ACHN (cell line): ENCODE measurements at regions not wholly inside any gene's neighbourhood (a gene's known extent, or its start where the extent isn't known, plus 50 kb on each side); places are given as distances from the start of the nearest gene placed in this dataset.
"Not testable (repeated sequence)": the region's sequence is repeated elsewhere in the genome, so short reads cannot be mapped to it uniquely, and the experiment has no call there.

ENCODE experiments used
- DNase-seq: peaks from one replicate; pipeline ENCODE4 v3.0.0-alpha.2; 2015
- in situ Hi-C: cut with HindIII; loops from 2 replicates; pipeline ENCODE4 v1.10.0; 2017; ENCODE audit warnings: low sequenced_read_pairs, low pct_ligation_motif_present, low pct_unique_long_range_greater_than_20kb

GRCh38 chr1:22196041-22196440 lies 53.1 kb upstream of the WNT4 start:
- in situ Hi-C loops, result no loop called here
- no peak for DNase-seq

GRCh38 chr1:22196641-22197040 lies 53.7 kb upstream of the WNT4 start:
- DNase-seq, result no peak
- in situ Hi-C loops, result no loop called here

- in situ Hi-C loops, result no loop called here
Measured at GRCh38 chr1:22197644-22198043, 54.7 kb upstream of the WNT4 start.

DNA sequence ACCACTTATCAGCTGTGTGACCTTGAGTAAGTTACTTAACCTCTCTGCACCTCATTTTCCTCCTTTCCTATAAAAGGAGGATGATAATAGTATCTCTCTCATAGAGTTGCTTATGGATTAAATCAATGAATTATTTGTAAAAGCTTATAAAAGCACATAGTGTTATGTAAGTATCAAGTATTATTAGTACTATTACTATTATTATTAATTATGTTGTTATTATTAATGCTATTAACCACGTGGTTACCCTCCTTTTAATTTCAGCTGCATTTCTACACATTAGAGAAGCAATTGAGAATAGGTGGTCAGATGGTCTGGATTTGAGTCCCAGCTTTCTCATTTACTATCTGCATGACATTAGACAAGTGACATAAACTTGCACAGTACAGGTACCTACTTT lies 58.1 kb upstream of the WNT4 start:
- DNase-seq, result no peak
- in situ Hi-C loops, result no loop called here

More at GRCh38 chr1:22197644-22198043, 54.7 kb upstream of the WNT4 start:
- no peak for DNase-seq

GRCh38 chr1:22203335-22203734 lies 60.4 kb upstream of the WNT4 start:
- no peak for DNase-seq
- in situ Hi-C loops, result no loop called here

DNA sequence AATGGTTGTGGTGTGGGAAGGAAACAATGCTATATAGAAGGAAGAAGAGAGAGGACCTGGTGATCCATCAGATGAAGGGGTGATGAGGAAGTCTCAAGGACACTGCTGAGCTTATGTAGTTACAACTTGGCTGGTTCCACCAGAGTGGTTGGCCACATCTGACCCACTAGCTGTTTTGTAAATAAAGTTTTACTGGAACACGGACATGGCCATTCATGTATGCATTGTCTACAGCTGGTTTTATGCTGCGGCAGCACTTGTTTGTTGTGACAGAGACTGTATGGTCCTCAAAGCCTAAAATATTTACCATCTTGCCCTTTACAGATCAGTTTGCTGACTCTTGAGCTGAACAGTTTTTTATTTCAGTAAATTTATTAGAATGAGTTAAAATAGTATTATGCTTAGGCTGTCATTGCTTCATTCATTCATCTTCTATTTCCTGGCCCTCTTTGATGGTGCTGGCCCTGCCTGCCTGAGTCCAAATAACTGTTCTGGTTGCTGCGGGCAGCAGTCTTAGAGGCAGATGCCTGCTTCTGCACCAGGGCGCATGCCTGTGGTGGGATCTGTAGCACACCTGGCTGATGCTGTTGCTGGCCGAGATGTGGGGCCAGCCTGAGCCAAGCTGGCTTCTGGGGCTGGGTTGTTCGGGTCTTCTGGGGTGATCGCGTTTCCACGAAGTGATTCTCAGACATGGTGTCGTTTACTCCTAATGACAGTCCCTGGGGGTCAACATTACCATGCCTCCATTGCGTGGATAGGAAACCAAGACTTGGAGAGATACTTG lies 61.4 kb upstream of the WNT4 start:
- DNase-seq, result no peak
- in situ Hi-C loops, result no loop called here

- DNase-seq, result no peak
- in situ Hi-C loops, result no loop called here
Measured at GRCh38 chr1:22204989-22205913, 62.4 kb upstream of the WNT4 start.

DNA sequence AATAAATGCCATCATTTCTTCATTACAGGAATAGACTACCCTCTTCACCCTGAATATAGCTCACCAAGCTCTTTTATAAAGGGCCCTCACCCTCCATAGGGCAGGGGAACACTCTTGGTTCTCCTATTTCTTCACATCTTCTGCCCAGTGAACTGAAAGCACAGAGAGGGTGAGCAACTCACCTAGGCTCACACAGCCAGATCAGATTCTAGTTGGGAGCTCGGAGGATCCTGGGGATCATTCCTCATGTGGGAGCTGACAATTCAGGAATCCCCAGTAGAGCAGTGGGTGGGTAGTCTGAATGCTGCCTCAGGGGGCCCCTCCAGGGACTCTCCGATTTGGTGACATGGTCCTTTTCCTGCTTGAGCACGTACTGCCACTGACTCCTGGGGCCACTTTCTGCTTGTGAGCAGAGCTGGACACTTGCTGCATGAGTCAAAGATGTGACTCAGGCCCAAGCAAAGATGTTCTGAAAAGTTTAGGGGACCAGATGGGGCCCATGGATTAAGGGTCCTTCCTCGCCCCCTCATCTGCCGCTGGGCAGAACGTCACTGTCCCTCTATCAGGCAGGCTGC lies 63.7 kb upstream of the WNT4 start:
- no peak for DNase-seq
- in situ Hi-C loops, result no loop called here

GRCh38 chr1:22207511-22208267 lies 64.8 kb upstream of the WNT4 start:
- DNase-seq, result no peak
- in situ Hi-C loops, result no loop called here

GRCh38 chr1:22208268-22208972 lies 65.5 kb upstream of the WNT4 start:
- in situ Hi-C loops, result no loop called here
- no peak for DNase-seq

- DNase-seq, result no peak
- in situ Hi-C loops, result no loop called here
Measured at GRCh38 chr1:22208973-22209378, 66.1 kb upstream of the WNT4 start.

DNA sequence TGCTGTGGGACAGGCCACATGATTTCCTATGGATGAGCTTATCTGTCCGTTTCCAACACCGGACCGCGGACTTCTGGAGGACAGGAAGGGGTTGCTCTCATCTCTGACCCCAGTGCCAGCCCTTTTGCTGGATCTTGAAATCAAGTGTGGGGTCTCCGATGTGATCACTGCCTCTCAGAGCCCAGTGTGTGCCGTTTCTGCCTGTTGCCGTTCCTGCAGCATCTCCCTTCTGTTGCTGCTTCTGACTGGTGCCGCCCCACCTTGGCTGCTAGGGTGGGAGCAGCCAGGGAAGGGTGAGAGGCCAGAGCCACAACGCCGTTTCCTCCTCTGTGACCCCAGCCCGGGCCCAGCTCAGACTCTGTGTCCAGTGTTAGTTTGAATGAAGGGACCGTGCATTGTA lies 67.3 kb upstream of the WNT4 start:
- in situ Hi-C loops, result no loop called here
- DNase-seq, result no peak

DNA sequence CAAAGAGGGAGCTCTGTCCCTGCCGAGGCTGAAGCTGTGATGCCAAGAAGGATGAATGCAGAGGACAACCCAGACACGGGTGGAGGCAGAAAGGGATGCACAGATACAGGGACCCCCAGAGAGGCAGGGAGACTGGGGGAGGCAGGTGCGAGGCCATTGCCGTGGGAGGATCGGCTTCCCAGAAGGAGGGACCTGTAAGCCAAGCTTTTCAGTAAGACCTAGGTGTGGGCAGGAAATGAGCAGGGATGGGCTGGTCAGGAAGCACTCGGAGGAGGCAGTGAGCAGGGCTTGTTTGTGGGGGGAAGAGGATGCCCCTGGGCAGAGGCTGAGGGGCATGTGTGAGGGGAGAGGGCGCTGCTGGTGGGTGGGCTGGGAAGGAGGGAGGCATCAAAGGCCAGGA lies 67.7 kb upstream of the WNT4 start:
- no peak for DNase-seq

GRCh38 chr1:22211459-22211858 lies 68.6 kb upstream of the WNT4 start:
- in situ Hi-C loops, DNase-seq: not testable (repeated sequence)

More for the DNA sequence above, 67.7 kb upstream of the WNT4 start:
- in situ Hi-C loops, result no loop called here

- no peak for DNase-seq
- in situ Hi-C loops, result no loop called here
Measured at GRCh38 chr1:22212400-22213233, 69.7 kb upstream of the WNT4 start.

DNA sequence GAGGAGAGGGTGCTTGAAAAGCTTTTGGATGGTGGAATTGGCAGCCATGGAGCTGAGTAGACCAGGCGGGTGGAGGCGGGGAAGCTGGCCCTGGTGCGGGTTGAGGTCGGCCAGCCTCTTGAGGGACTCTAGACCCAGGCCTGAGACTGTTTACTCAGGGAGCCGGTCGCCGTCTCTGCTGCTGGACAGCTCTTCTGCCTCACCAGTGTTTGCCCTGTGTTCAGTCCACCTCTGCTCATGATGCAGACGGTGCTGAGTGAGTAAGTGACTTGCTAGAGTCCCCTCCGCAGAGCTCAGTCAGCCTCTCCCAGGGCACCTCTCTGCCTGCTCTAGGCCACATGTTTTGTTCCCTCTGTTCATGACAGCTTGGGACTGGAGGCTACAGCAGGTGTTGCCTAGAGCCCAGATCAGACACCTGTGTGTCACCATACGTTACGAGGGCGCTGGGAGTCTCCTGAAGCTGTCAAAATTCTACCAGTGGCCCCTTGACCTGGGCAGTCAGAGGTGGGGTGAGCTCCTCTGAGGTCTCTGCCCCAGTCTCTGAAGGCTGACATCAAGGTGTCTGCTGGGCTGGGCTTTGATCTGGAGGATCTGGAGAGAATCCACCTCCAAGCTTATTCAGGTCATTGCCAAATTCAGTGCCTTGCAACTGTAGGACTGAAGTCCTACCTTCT lies 73.5 kb upstream of the WNT4 start:
- DNase-seq, result no peak
- in situ Hi-C loops, result no loop called here

DNA sequence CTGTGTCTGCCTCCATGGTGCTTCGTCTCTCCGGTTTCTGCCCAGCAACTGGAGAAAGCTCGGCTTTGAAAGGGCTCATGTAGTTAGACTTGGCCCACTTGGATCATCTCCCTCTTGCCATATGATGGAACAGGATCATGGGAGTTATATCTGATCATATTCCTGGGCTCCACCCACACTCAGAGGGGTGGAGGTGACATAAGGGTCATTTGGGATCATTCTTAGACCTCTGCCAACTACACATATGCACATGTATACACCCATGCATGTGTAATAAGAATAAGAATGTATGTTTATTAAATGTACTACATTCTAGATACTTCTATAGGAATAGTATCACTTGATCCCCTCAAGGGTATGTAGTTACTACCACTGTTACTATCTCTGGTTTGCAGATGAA lies 74.1 kb upstream of the WNT4 start:
- in situ Hi-C loops, result no loop called here
- DNase-seq, result no peak
